Esophagus squamous epithelium (tissue), 4 donors: ENCODE measurements at regions not wholly inside any gene's neighbourhood (a gene's known extent, or its start where the extent isn't known, plus 50 kb on each side); places are given as distances from the start of the nearest gene placed in this dataset.
"Not testable (repeated sequence)": the region's sequence is repeated elsewhere in the genome, so short reads cannot be mapped to it uniquely, and the experiment has no call there.

Experiments
- CTCF ChIP-seq, 6 experiments: fragments of 450-650 bp in 4 of 6; fragments of 200-600 bp in 2 of 6; sonication (generic) in 2 of 6; IDR thresholded peaks; one replicate each; pipeline ENCODE4 v1.5.1; 2016 to 2019; ENCODE audit warnings: antibody characterized with exemption in 6 of 6, mild to moderate bottlenecking in 4 of 6, moderate library complexity in 4 of 6
- POLR2A ChIP-seq, 4 donors: fragments of 450-650 bp; IDR thresholded peaks; one replicate each; pipeline ENCODE4 v1.6.1; 2017; ENCODE audit warnings: antibody characterized with exemption in 4 of 4, mild to moderate bottlenecking in 4 of 4, moderate library complexity in 3 of 4

- not testable (repeated sequence) for TF ChIP-seq CTCF, POLR2A (IDR thresholded peaks at IDR 0.05)
Observed at GRCh38 chr2:87584268-87584906, 163.5 kb upstream of the PLGLB2 start.
